ENCODE measurements at regions not wholly inside any gene's neighbourhood (a gene's known extent, or its start where the extent isn't known, plus 50 kb on each side); places are given as distances from the start of the nearest gene placed in this dataset.

DNA sequence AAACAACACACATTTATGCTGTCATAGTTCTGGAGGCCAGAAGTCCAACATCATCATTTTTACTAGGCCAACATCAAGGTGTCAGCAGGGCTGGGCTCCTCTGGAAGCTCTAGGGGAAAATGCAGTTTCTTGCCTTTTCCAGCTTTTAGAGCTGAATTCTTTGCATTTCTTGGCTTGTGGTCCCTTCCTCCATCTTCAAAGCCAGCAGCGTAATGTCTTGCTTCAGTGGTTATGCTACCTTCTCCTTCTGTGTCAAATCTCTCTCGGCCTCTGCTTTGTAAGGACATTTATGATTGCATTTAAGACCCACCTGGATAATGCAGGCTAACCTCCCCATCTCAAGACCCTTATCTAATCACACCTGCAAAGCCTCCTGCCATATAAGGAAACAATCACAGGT, 66.5 kb upstream of the ANKRD1 start:
- no peaks in the 10 kb centered on the region for H3K27me3 ChIP-seq (ENCODE audit: low read length)
- H3K27ac ChIP-seq (ENCODE audit: low read length) = no peak overlapping the region
- no peaks in the 10 kb centered on the region for H3F3A ChIP-seq (ENCODE audit: low read length, unreplicated experiment)
- intact Hi-C loops (cut with micrococcal nuclease) = no loop called here
- no peak overlapping the region for H2AFZ ChIP-seq (ENCODE audit: low read length)
- no peak overlapping the region for H3K4me3 ChIP-seq (ENCODE audit: low read length)
- ChIA-PET CTCF (no interaction called here), POLR2A (ENCODE audit: unreplicated experiment) (no interaction called here)
- no peaks in the 10 kb centered on the region for H3K9me3 ChIP-seq (ENCODE audit: low read length)
- DNase-seq = no peak
- H3K36me3 ChIP-seq (ENCODE audit: low read depth, low read length) = no peaks in the 10 kb centered on the region
- no peaks in the 10 kb centered on the region for H4K20me1 ChIP-seq (ENCODE audit: low read length)
- H3K4me2 ChIP-seq (ENCODE audit: low read length) = no peak overlapping the region
- no peak for ATAC-seq
- no peak for TF ChIP-seq EZH2phosphoT487 (IDR thresholded peaks at IDR 0.05; ENCODE audit: borderline replicate concordance, low read length)
- TF ChIP-seq, protein P1, sequence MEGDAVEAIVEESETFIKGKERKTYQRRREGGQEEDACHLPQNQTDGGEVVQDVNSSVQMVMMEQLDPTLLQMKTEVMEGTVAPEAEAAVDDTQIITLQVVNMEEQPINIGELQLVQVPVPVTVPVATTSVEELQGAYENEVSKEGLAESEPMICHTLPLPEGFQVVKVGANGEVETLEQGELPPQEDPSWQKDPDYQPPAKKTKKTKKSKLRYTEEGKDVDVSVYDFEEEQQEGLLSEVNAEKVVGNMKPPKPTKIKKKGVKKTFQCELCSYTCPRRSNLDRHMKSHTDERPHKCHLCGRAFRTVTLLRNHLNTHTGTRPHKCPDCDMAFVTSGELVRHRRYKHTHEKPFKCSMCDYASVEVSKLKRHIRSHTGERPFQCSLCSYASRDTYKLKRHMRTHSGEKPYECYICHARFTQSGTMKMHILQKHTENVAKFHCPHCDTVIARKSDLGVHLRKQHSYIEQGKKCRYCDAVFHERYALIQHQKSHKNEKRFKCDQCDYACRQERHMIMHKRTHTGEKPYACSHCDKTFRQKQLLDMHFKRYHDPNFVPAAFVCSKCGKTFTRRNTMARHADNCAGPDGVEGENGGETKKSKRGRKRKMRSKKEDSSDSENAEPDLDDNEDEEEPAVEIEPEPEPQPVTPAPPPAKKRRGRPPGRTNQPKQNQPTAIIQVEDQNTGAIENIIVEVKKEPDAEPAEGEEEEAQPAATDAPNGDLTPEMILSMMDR (conservative IDR thresholded peaks at IDR 0.05; ENCODE audit: low read depth, low read length) = no peak
- no peak for TF ChIP-seq EZH2 (IDR thresholded peaks at IDR 0.05; ENCODE audit: low read length, unreplicated experiment)
- H3K9ac ChIP-seq (ENCODE audit: low read length) = no peak overlapping the region
- no peaks in the 10 kb centered on the region for H3K4me1 ChIP-seq (ENCODE audit: insufficient read depth, low read length)
- H3K9me2 ChIP-seq (replicated peaks; ENCODE audit: low read length) = no peaks in the 10 kb centered on the region
- H3K79me2 ChIP-seq (ENCODE audit: low read length) = no peaks in the 10 kb centered on the region
- BruUV-seq (replicated peaks) = no TSS peak

DNA sequence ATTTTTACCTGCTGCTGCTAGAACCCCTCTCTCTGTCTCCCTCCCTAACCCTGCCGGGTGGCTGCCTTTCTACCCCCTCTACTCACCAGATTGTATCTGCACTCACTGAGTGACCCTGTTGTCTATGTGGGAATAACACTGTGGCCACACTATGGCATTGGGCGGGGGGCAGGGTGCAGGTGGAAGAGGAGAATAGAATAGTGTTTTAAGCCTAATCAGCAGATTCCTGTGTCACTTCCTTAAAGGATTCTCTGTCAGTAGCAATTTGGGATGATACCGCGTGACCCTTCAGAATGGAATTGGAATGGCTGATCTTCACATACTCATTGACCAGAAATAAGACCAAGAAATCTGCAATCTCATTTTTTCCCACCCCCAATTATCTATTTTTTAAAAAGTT, 67.1 kb upstream of the ANKRD1 start:
- Histone ChIP-seq H2AFZ (ENCODE audit: low read length) (no peak overlapping the region), H3K4me2 (ENCODE audit: low read length) (no peak overlapping the region), H4K20me1 (ENCODE audit: low read length) (no peaks in the 10 kb centered on the region), H3K36me3 (ENCODE audit: low read depth, low read length) (no peaks in the 10 kb centered on the region), H3K9me2 (replicated peaks; ENCODE audit: low read length) (no peaks in the 10 kb centered on the region), H3K9me3 (ENCODE audit: low read length) (no peaks in the 10 kb centered on the region), H3K79me2 (ENCODE audit: low read length) (no peaks in the 10 kb centered on the region), H3K4me3 (ENCODE audit: low read length) (no peak overlapping the region), H3F3A (ENCODE audit: low read length, unreplicated experiment) (no peaks in the 10 kb centered on the region), H3K27me3 (ENCODE audit: low read length) (no peaks in the 10 kb centered on the region), H3K4me1 (ENCODE audit: insufficient read depth, low read length) (no peaks in the 10 kb centered on the region), H3K9ac (ENCODE audit: low read length) (no peak overlapping the region), H3K27ac (ENCODE audit: low read length) (no peak overlapping the region)
- BruUV-seq (replicated peaks) = no TSS peak
- POLR2A ChIA-PET (ENCODE audit: unreplicated experiment) = no interaction called here
- TF ChIP-seq EZH2 (IDR thresholded peaks at IDR 0.05; ENCODE audit: low read length, unreplicated experiment) (no peak), EZH2phosphoT487 (IDR thresholded peaks at IDR 0.05; ENCODE audit: borderline replicate concordance, low read length) (no peak)
- TF ChIP-seq, protein P1 (conservative IDR thresholded peaks at IDR 0.05; ENCODE audit: low read depth, low read length) = no peak
- intact Hi-C loops (cut with micrococcal nuclease) = no loop called here
- ATAC-seq (no peak), DNase-seq (no peak)
- CTCF ChIA-PET = no interaction called here

- Histone ChIP-seq H3K4me1 (ENCODE audit: insufficient read depth, low read length) (no peaks in the 10 kb centered on the region), H3K4me2 (ENCODE audit: low read length) (no peak overlapping the region), H3K27me3 (ENCODE audit: low read length) (no peaks in the 10 kb centered on the region), H3F3A (ENCODE audit: low read length, unreplicated experiment) (no peaks in the 10 kb centered on the region), H3K36me3 (ENCODE audit: low read depth, low read length) (no peaks in the 10 kb centered on the region), H4K20me1 (ENCODE audit: low read length) (no peaks in the 10 kb centered on the region), H3K9me3 (ENCODE audit: low read length) (no peaks in the 10 kb centered on the region), H3K27ac (ENCODE audit: low read length) (no peak overlapping the region), H3K79me2 (ENCODE audit: low read length) (no peaks in the 10 kb centered on the region), H3K9me2 (replicated peaks; ENCODE audit: low read length) (no peaks in the 10 kb centered on the region), H2AFZ (ENCODE audit: low read length) (no peak overlapping the region), H3K9ac (ENCODE audit: low read length) (no peak overlapping the region), H3K4me3 (ENCODE audit: low read length) (no peak overlapping the region)
- ChIA-PET POLR2A (ENCODE audit: unreplicated experiment) (no interaction called here), CTCF (no interaction called here)
- DNase-seq = no peak
- intact Hi-C loops (cut with micrococcal nuclease) = no loop called here
- TF ChIP-seq EZH2phosphoT487 (IDR thresholded peaks at IDR 0.05; ENCODE audit: borderline replicate concordance, low read length) (no peak), EZH2 (IDR thresholded peaks at IDR 0.05; ENCODE audit: low read length, unreplicated experiment) (no peak)
- TF ChIP-seq, protein P1 (conservative IDR thresholded peaks at IDR 0.05; ENCODE audit: low read depth, low read length) = no peak
- ATAC-seq = no peak
- BruUV-seq (replicated peaks) = no TSS peak
These were observed 67.9 kb upstream of the ANKRD1 start for GRCh38 chr10:90988802-90989201.

Data from PC-3 (cell line).